NCI-H345 treated with DMSO at 0.1 percent for 48 hours (cell line): ENCODE measurements at regions not wholly inside any gene's neighbourhood (a gene's known extent, or its start where the extent isn't known, plus 50 kb on each side); places are given as distances from the start of the nearest gene placed in this dataset.

Experiments
- DNase-seq: peaks from one replicate; lab custom pipeline; 2025; ENCODE audit not compliant: unreplicated experiment; lab: John Stamatoyannopoulos, UW

DNA sequence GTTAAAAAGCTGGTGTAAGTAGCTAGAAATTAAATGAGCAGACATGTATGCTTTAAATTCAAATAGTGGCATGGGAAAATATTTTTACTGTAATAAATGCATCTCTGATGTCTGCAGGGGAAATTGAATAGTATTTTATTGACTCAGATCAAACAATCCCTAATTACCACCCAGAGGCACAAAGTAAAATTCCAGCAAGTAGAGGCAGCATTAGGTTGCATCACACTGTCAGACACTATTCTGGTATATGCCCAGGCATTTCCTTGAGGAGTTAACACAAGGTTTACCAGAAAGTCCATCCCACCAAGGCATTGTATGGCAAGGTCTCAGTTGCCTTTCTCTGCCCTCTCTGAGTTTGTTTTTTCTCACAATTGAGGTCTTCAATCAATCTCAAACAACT, 201.6 kb upstream of the KITLG start:
- no peak for DNase-seq

DNA sequence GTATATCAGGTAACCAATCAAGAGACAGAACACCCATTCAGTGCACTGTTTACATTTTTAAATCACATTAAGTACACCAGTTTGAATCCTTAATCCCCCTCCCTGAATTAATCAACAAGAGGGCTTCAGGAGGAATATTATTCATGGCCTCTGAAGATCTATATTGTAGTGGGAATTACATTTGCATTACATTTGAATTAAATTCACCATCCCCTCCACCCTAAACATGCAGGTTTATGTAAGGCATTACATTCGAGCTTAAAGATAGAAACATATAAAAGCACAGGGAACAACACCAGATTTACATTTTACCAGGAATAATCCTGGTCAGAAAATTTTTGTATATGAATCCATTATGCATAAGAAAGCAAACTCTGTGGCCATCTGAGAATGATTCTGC, 197.8 kb upstream of the KITLG start:
- DNase-seq, result no peak

DNA sequence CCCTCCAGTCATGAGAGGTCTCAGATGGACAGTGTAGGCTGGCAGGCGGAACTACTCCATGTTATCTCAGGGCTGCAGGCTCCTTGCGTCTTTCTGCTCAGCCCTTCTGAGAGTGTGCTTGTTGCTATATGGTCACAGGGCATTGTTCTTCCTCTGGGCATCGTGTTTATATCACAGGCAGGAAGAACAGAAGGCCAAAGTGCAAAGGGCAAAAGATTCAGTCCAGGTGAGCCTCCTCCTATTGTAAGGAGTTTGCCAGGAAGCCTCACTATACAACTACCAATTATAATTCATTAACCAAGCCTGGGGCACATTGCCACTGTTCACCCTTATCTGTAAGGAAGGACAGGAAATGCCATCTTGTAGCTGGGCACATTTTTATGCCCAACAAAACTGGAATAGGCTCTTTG, 195.5 kb upstream of the KITLG start:
- no peak for DNase-seq

DNA sequence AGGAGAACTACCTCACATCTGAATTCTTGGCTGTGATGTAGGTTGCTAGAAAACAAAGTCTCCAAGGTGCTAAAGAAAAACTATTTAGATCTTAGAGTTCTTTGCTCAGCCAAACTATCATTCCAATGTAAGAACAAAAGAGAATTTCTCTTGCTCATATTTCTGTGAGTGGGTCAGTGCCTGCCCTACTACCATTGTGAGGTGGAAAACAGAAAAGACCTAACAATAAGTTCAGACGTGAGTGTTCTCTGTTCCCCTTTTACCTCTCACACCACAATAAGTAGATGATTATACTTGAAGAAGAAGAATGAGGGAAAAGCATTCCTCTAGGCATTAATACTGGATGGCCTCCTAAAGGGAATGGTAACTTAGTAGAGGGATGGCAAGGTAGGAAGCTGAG, 187.4 kb upstream of the KITLG start:
- DNase-seq, result no peak

DNA sequence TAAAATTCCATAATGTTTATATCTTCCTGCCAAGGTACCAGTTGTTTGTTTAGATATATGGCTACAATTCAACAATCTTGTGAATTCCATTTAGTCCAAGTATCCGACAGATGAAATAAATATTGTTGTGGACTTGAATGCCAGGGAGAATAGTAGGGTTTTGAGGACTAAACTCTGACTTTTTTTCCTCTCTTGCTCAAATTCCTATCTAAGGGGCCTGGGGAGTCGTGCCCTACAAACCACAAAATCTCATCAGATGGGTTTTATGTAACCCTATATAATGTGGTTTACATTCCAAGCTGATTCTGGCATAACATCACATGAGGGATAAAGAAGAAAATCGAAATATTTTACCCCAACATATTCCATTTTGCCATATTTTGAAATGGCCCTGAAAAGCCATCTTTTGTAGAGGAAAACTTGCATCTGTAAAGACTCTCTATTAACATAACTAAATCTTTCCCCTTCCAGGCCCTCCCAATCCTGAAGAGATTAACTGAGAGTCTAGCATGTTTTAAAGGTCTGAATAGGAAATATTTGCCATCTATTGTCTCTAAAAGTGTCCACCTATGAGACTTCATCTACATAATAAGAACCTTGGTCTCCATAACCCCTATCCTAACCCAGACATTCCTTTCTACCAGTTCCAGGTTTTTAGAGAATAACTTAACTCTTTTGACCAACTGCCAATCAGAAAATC, 184.7 kb upstream of the KITLG start:
- no peak for DNase-seq

DNA sequence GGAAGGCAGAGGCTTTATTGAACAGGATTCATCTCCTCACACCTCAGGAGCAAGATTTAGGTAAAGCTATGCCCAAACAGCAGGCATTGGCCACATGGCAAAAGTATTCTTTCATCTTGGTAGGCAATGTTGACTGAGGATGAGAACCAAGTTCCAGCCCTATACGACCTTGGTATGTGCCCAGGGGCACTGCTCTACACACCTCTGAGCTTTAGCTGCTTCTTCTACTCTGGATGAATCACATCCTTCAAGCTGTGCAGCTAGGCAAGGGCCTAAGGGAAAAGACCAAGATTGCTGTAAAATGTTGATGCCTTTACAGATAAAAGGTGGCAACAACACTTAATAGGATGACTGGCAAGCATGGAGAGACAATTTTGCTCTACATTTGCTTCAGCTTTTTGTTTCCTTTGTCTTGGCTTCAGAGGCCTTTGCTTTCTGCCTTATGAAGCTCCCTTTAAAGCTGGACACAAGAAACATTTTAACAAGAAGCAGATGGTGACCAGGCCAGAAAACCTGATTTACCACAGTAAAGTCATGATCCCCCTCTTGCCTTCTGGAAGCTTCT, 183.3 kb upstream of the KITLG start:
- DNase-seq, result no peak

DNA sequence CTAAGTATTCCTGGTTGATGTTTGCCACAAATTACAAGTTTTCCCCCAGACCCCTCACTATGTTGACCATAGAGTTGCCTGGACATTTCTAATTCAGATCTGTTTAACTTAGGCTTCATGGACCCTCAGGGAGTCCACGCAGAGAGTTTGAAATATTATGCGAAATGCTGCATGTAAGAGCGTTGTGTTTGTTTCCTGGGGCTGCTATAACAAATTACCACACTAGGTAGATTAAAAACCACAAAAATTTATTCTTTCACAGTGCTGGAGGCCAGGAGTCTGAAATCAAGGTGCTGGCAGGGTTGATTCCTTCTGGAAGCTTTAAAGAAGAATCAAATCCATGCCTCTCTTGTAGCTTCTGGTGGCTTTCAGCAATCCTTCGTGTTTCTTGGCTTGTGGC, 177.9 kb upstream of the KITLG start:
- DNase-seq, result no peak

DNA sequence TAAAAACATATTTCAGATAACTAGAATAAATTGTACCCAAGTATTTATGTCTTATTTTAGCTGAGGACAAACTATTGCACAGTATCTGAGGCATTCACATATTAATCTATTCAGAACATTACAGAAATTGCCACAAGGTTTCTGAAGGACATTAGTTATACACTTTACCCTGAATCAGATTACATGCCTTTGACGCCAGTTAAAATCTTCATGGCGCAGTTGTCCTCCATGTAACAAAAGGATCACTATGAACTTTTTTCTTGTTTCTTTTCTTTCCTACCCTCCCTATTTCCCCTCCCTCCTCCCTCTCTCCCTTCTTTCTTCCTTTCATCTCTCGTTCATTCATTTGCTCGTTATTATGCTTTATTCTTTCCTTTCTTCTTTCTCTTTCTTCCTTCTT, 176.6 kb upstream of the KITLG start:
- DNase-seq, result no peak

DNA sequence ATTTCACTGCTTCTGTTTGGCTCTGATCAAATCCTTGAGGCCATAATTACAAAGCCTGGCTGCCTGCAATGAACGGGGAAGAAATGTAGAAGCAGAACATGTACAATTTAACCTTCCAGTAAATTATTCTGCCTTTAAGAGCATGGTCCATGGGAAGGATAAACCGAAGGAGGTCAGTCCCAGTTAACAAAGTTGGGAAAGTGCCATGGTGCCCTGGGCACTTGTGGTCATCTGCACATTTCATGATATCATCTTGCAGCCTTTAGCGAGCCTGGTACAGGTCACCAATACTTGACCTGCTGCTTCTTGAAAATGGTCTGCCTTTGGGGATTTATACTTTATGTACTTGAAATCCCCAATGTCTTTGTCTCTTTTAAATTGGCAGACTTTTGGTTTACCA, 175.9 kb upstream of the KITLG start:
- no peak for DNase-seq

DNA sequence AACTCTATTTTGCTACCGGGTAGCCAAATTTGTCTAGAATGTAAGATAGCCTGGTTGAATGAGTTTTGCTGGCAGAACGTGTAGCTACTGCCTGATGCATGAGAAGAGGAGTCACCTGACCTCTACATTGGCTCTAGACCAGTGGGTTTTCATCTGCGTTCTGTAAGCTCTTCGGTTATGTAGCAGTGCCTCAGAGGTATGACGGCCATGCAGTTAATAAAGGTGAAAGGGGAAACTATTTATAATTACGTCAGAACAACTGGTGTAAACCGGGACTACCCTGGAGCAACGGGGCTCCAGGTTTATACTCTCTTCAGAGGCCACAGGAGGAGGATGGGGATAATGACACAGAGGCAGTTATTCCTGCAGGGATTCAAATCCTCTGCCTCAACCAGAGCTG, 173.4 kb upstream of the KITLG start:
- no peak for DNase-seq

DNA sequence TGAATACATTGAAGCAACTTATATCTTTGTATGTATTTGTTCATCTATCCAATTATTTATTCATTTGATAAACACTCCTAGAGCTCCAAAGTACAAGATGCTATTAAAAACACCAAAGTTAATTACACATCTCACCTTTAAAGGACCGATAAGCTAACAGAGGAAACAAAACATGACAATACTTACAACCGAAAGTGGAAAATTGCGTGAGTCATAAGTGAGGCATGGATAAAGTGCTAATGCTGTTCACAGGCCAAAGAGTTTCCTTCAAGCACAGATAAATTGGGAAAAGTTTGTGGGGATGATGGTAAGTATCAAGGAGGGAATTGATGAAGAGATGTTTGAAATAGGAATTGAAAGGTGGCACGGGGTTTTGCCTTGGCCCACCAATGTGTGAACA, 172.8 kb upstream of the KITLG start:
- no peak for DNase-seq

DNA sequence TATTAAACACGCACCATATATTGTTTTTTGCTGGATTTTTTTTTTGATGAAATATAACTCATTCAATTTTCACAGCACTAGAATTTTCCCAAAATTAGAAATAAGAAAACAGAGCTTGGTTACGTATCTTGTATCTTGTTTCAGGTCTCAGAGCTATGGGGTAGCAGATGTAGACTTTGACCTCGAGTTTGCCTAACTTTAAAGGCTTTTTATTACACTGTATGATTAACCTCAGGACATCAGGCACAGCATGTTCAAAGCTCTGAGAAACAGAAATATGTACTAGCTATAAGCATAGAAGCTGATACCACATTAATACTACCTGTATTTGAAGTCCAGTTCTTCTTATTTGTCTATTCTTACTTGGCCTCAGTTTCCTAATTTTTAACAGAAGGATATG, 171.9 kb upstream of the KITLG start:
- no peak for DNase-seq

DNA sequence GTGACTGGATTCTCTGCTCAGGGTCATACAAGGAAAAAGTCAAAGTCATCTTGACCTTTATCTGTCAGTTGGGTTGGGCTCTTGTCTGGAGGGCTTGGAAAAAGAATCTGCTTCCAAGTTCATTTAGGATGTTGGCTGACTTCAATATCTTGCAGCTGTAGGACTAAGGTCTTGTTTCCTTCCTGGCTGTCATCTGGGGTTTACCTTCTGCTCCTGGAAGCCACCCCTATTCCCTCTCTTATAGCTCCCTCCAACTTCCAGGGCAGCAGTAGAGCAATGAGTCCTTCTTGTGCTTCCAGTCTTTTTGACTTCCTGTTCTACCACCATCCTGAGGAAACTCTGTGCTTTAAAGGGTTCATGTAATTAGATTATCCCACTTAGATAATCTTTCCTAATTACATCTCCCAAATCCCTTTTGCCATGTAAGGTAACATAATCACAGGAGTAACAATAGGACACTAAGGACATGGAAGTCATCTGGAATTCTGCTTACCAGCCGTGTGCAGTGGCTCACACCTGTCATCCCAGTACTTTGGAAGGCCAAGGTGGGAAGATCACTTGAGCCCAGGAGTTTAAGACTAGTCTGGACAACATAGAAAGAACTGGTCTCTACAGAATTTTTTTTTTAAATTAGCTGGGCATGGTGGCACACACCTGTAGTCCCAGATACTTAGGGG, 170.7 kb upstream of the KITLG start:
- no peak for DNase-seq

DNA sequence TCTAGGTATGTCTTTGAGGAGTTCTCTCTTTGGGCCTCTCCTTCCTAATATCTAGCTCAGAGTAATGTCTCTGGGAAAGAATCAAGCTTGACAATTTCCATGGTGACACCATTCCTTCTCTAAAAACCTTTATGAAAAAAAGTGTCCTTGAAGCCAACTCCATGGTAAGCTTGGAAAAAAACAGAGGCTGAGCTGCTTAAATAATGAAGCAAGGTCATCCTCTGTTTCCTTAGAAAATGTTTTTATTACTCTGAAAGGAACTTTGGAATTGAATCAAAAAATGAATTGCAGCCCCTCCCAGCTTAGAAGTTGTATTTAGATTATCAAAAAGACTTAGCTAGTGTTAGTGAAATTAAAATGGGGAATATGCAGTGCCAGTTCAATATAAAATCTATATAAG, 166.1 kb upstream of the KITLG start:
- DNase-seq, result no peak

DNA sequence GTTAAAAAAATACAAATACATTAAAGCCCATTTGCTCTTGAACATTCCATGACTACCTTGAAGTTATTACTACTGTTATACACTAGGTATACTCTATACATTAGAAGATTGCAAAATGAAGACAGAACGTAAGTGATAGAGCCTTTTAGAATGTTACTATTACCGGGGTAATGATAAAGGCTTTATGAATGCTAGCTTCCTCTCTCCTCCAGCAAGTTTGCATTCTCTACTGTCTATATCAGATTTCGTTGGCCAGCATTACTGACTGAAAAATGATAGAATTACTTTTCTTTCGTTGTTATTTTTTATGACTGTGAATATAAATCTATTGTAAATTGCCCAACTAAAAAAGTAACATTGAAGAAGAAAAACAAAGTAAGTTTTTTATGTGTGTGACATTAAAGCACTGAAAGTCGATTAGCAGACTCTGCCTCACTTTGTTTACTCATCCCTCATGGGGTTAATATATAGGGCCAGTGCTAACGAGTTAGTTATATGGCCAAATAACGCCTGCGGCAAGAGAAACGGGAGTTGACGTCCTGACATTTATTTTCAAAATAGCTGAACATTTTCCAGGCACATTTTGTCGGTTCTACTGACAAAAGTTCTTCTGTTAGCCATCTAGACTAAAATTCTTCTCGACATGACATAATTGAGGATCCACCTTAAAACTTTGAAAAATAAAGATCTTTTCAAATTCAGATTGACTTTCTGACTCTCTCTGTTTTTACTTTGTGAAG, 163.8 kb upstream of the KITLG start:
- DNase-seq, result no peak

DNA sequence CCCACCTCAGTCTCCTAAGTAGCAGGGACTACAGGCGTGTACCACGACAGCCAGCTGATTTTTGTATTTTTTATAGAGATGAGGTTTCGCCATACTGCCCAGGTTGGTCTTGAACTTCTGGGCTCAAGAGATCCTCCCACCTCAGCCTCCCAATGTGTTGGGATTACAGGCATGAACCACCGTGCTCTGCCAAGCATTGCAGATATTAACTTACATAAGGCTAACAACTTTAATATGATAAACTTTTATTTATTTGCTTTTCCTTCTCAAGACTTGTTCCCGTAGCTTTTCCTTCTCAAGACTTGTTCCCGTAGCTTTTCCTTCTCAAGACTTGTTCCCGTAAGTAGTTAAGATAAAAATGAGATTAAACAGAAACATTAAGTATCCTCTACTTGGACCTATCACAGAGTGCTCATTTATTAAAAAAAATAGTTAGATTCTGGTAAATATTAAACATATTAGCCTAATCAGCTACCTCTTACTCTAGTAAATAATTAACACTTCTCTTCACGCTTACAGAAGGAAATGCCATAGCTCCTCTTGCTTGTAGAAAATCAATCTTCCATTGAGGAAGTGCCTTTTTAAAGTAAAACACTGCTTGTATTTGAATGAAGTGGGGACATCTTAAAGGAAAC, 157.7 kb upstream of the KITLG start:
- no peak for DNase-seq

DNA sequence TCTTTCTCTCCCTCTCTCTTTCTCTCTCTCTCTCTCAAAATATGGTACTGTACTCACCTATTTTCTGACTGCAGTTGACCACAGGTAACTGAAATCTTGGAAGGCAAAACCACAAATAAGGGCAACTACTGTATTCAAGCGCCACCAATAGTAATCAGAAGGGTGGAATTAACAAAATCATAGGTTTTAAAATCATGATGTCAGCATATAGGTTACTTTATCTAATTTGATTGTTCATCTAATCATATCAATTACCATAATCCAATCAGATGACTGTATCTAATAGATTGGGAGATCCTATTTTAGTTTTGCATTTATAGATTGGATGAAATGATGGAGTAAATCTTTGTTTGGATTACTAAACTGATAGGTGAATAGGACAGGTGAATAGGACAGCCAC, 155.8 kb upstream of the KITLG start:
- no peak for DNase-seq

DNA sequence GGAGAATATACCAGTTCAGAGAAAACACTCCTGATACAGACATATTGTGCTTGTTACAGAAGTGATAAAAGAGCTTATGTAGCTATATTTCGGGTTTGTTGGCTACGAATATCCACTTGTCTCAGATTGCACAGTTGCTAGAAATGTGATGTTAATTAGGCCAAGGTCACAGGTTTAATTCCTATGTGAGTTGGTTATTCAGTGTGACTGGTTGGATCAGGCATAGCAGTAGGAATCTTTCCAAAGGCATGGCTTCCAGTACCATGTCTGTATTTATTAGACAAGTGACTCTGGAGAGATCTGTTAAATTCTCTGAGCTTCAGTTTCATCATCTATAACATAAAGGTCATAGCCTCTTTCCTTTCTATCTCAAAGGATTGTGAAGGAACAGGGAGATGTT, 152.7 kb upstream of the KITLG start:
- no peak for DNase-seq

DNA sequence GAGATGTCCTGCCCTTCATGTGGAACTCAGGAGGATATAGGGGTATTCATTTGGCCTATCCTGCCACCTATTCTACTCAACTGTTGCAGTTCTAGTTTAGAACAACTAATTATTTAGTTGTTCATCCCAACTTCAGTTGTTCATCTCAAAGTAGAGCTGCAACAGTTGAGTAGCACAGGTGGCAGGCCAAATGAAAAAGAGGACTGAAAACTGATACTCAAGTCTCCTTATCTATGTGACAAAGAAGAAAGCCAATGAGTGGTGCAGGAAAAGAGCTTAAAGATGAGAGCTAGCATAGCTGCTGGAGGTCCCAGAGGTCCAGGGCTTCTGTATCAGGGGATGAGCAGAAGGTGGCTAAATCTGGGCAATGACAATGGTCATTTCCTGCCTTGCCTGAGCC, 148.9 kb upstream of the KITLG start:
- DNase-seq, result no peak

DNA sequence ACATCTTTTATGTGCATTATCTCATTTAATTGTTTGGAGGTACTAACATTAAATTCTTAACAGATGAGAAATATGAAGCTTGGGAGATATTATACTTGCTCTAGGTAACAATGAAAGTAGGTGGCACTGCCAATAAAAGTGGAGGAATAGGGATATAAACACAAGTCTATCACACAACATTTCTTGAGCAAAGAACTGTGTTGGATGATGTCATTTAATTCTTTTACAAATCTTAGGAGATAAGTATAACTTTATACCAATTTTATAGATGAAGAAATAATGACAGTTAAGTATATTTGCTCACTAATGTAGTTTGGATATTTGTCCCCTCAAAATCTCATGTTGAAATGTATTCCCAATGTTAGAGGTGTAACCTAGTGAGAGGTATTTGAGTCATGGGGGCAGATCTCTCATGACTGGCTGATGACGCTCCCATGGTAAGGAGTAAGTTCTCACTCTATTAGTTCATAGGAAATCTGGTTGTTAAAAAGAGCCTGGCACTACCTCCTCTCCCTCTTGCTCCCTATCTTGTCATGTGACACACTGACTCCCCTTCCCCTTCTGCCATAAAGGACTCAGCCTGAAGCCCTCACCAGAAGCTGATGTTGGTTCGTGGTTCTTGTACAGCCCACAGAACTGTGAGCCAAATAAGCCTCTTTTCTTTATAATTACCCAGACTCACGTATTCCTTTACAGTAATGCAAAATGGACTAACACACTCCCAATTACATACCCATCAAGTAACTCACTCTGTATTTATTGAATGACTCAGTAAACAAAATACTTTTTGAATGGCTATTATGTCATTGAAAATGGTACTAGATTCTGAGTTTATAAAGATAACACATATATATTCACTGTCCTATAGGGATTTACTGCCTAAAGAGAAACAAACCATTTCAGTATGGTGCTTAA, 146.8 kb upstream of the KITLG start:
- DNase-seq, result no peak
